GM12873 (cell line): ENCODE measurements at regions not wholly inside any gene's neighbourhood (a gene's known extent, or its start where the extent isn't known, plus 50 kb on each side); places are given as distances from the start of the nearest gene placed in this dataset.

Experiments
- CTCF ChIP-seq: IDR thresholded peaks from 2 replicates; pipeline ENCODE4 v1.5.1; 2012; ENCODE audit warnings: low read depth, mild to moderate bottlenecking, moderate library complexity, low read length, control low read depth; ENCODE audit not compliant: insufficient read depth; ENCODE audit errors: missing control alignments

- TF ChIP-seq CTCF, result no peak
Observed at GRCh38 chr9:3719286-3719685, 193.5 kb upstream of the RFX3 start.

GRCh38 chr9:3716415-3716814 lies 190.6 kb upstream of the RFX3 start:
- no peak for TF ChIP-seq CTCF

- no peak for TF ChIP-seq CTCF
Observed at GRCh38 chr9:3708751-3709150, 182.9 kb upstream of the RFX3 start.

- no peak for TF ChIP-seq CTCF
Observed at GRCh38 chr9:3704890-3705289, 179.1 kb upstream of the RFX3 start.

DNA sequence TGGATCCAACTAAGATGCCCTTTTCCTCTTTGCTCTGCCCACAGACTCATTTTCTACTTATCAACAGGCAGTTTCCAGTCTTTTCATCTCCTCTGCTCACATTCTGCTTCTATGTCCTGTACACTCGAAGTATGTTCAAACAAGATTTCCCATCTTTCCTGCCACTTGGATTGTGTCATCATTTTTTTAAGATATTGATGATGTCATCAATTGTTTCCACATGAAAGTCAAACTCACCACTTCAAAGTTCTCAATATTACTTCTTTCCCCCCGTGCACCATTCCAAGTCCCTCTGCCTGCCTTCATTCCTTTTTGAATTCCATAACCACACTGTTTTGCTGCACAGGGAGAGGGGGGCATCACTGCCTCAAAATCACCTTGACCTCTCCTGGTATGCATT lies 175.0 kb upstream of the RFX3 start:
- no peak for TF ChIP-seq CTCF

DNA sequence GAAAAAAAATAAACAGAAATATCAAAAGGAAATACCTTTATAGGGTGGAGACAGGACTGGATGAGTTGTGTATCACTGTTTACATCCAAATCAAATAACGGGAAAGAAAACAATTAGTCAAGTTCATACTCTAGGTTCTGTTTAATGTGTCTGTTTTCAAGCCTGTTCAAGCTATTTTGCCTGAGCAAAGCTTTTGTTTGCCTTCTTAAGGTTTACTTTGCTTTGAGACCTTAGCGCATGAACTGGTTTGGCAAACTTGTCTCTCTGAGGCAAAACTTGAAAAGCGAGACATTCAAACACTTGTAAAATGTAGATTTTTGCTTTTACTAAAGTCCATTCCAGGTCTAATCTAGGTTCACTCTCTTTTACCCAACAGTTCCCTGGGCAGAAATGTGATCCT lies 174.1 kb upstream of the RFX3 start:
- TF ChIP-seq CTCF, result no peak

DNA sequence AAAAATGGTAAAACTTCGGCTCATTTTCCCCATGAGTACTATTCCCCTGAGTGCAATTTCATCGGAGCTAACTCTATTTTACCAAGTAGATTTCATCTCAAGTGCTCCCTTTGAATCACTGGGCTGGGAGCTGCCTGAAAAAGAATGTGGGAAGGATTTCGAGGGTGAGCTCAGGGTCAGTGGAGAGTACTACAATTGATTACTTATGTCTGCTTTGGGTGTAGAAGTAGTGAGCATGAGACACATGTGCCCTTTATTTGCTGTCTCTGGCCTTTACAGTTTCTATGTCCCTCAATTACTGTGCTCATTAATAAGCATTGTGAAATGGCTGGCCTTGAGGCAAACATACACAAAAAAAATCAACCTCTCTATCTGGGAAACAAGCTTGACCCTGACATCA lies 172.7 kb upstream of the RFX3 start:
- no peak for TF ChIP-seq CTCF

GRCh38 chr9:3698076-3698475 lies 172.3 kb upstream of the RFX3 start:
- no peak for TF ChIP-seq CTCF
